PC-3 (cell line): ENCODE measurements at regions not wholly inside any gene's neighbourhood (a gene's known extent, or its start where the extent isn't known, plus 50 kb on each side); places are given as distances from the start of the nearest gene placed in this dataset.

Experiments
- ATAC-seq: fragments of 200-7000 bp; cut with Tn5 transposase; 2 replicates; pipeline ENCODE4 v1.9.1; 2020; ENCODE audit warnings: mild to moderate bottlenecking, moderate library complexity
- BruUV-seq: library from RNA; stranded (reverse); fragments of 400-500 nt; replicated peaks from 2 replicates; lab custom pipeline; 2021; lab: Mats Ljungman, UMichigan
- CTCF ChIA-PET: fragments of 300-600 bp; sonication (Branson Sonifier 250); formaldehyde crosslinking; loops from one replicate; lab custom pipeline; 2022; ENCODE audit warnings: antibody characterized with exemption; lab: Charles Lee
- POLR2A ChIA-PET: fragments of 300-600 bp; sonication (Branson Sonifier 250); formaldehyde crosslinking; loops from one replicate; lab custom pipeline; 2022; ENCODE audit warnings: antibody characterized with exemption; ENCODE audit not compliant: unreplicated experiment; lab: Charles Lee
- DNase-seq: peaks from one replicate; pipeline ENCODE4 v3.0.0-alpha.2; 2015
- H2AFZ ChIP-seq: fragments of 300-600 bp; sonication (generic); 2 replicates; pipeline ENCODE4 v1.6.0; 2016; ENCODE audit warnings: antibody characterized with exemption, low read length
- H3F3A ChIP-seq: fragments of 300-600 bp; sonication (generic); one replicate; pipeline ENCODE4 v1.6.0; 2017; ENCODE audit warnings: antibody characterized with exemption, low read length, control low read depth, mild to moderate bottlenecking; ENCODE audit not compliant: unreplicated experiment
- H3K27ac ChIP-seq: fragments of 300-600 bp; sonication (generic); 2 replicates; pipeline ENCODE4 v1.5.1; 2016; ENCODE audit warnings: mild to moderate bottlenecking, low read length
- H3K27me3 ChIP-seq: fragments of 300-600 bp; sonication (generic); 2 replicates; pipeline ENCODE4 v1.6.1; 2016; ENCODE audit warnings: low read length, mixed read lengths
- H3K36me3 ChIP-seq: fragments of 300-600 bp; sonication (generic); 2 replicates; pipeline ENCODE4 v1.6.1; 2016; ENCODE audit warnings: low read depth, mixed run types, low read length, mixed read lengths
- H3K4me1 ChIP-seq: fragments of 300-600 bp; sonication (generic); 2 replicates; pipeline ENCODE4 v1.5.1; 2016; ENCODE audit warnings: low read length; ENCODE audit not compliant: insufficient read depth
- H3K4me2 ChIP-seq: fragments of 300-600 bp; sonication (generic); 2 replicates; pipeline ENCODE4 v1.6.0; 2016; ENCODE audit warnings: low read length
- H3K4me3 ChIP-seq: fragments of 300-600 bp; sonication (generic); 2 replicates; pipeline ENCODE4 v1.5.1; 2016; ENCODE audit warnings: mild to moderate bottlenecking, low read length, mixed read lengths
- H3K79me2 ChIP-seq: fragments of 300-600 bp; sonication (generic); 2 replicates; pipeline ENCODE4 v1.6.1; 2017; ENCODE audit warnings: low read length, mixed read lengths
- H3K9ac ChIP-seq: fragments of 300-600 bp; sonication (generic); 2 replicates; pipeline ENCODE4 v1.6.0; 2016; ENCODE audit warnings: mild to moderate bottlenecking, low read length
- H3K9me2 ChIP-seq: fragments of 300-600 bp; sonication (generic); replicated peaks from 2 replicates; pipeline ENCODE4 v1.6.1; 2016; ENCODE audit warnings: mixed run types, low read length, mixed read lengths
- H3K9me3 ChIP-seq: fragments of 300-600 bp; sonication (generic); 2 replicates; pipeline ENCODE4 v1.6.1; 2016; ENCODE audit warnings: low read length, mixed read lengths
- H4K20me1 ChIP-seq: fragments of 300-600 bp; sonication (generic); 2 replicates; pipeline ENCODE4 v1.6.1; 2016; ENCODE audit warnings: low read length, mixed read lengths
- CTCF ChIP-seq: fragments of 300-600 bp; sonication (generic); conservative IDR thresholded peaks from 2 replicates; pipeline ENCODE4 v1.5.1; 2017; ENCODE audit warnings: antibody characterized with exemption, low read depth, mild to moderate bottlenecking, low read length
- EZH2 ChIP-seq: fragments of 300-600 bp; sonication (generic); IDR thresholded peaks from one replicate; pipeline ENCODE4 v1.6.1; 2017; ENCODE audit warnings: antibody characterized with exemption, mild to moderate bottlenecking, low read length; ENCODE audit not compliant: unreplicated experiment
- EZH2phosphoT487 ChIP-seq: fragments of 300-600 bp; sonication (generic); IDR thresholded peaks from 2 replicates; pipeline ENCODE4 v1.6.1; 2018; ENCODE audit warnings: mild to moderate bottlenecking, antibody characterized with exemption, low read length, borderline replicate concordance
- intact Hi-C: fragments of 100-400 bp; cut with micrococcal nuclease; formaldehyde crosslinking; loops from 2 replicates; pipeline ENCODE4 v1.9.0; 2023

- H2AFZ ChIP-seq = no peak overlapping the region
- no peaks in the 10 kb centered on the region for H3K36me3 ChIP-seq
- DNase-seq = no peak
- no peaks in the 10 kb centered on the region for H3K79me2 ChIP-seq
- H4K20me1 ChIP-seq = no peaks in the 10 kb centered on the region
- ChIA-PET POLR2A (no interaction called here), CTCF (no interaction called here)
- H3K4me1 ChIP-seq = no peaks in the 10 kb centered on the region
- no peak for ATAC-seq
- H3K9ac ChIP-seq = no peak overlapping the region
- no peak overlapping the region for H3K27ac ChIP-seq
- intact Hi-C loops = no loop called here
- H3K4me3 ChIP-seq = no peak overlapping the region
- no peaks in the 10 kb centered on the region for H3F3A ChIP-seq
- no peak overlapping the region for H3K4me2 ChIP-seq
- H3K9me3 ChIP-seq = no peaks in the 10 kb centered on the region
- H3K27me3 ChIP-seq = no peaks in the 10 kb centered on the region
- no peaks in the 10 kb centered on the region for H3K9me2 ChIP-seq
- no TSS peak for BruUV-seq
- TF ChIP-seq EZH2 = no peak
- no peak for TF ChIP-seq CTCF
- no peak for TF ChIP-seq EZH2phosphoT487
Measured at GRCh38 chr1:193584731-193585239, 398.4 kb upstream of the B3GALT2 start.

- H3K4me3 ChIP-seq = no peak overlapping the region
- ChIA-PET POLR2A (no interaction called here), CTCF (no interaction called here)
- TF ChIP-seq EZH2phosphoT487 (no peak), EZH2 (no peak), CTCF (no peak)
- no peaks in the 10 kb centered on the region for H3K9me2 ChIP-seq
- H3K79me2 ChIP-seq = no peaks in the 10 kb centered on the region
- no peak overlapping the region for H3K4me2 ChIP-seq
- no peaks in the 10 kb centered on the region for H3K4me1 ChIP-seq
- H3K27me3 ChIP-seq = no peaks in the 10 kb centered on the region
- no peaks in the 10 kb centered on the region for H4K20me1 ChIP-seq
- H2AFZ ChIP-seq = no peak overlapping the region
- no peak for ATAC-seq
- DNase-seq = no peak
- BruUV-seq = no TSS peak
- no peaks in the 10 kb centered on the region for H3K9me3 ChIP-seq
- no peak overlapping the region for H3K9ac ChIP-seq
- intact Hi-C loops = no loop called here
- no peaks in the 10 kb centered on the region for H3K36me3 ChIP-seq
- H3F3A ChIP-seq = no peaks in the 10 kb centered on the region
- no peak overlapping the region for H3K27ac ChIP-seq
Measured at GRCh38 chr1:193581341-193581740, 394.9 kb upstream of the B3GALT2 start.

- TF ChIP-seq EZH2 = no peak
- TF ChIP-seq CTCF = no peak
- no peak for TF ChIP-seq EZH2phosphoT487
- Histone ChIP-seq H3K9me3 (no peaks in the 10 kb centered on the region), H3K79me2 (no peaks in the 10 kb centered on the region), H3K4me2 (no peak overlapping the region), H2AFZ (no peak overlapping the region), H3K4me1 (no peaks in the 10 kb centered on the region), H3K27ac (no peak overlapping the region), H3K36me3 (no peaks in the 10 kb centered on the region), H3K4me3 (no peak overlapping the region), H3K27me3 (no peaks in the 10 kb centered on the region), H3K9me2 (no peaks in the 10 kb centered on the region), H4K20me1 (no peaks in the 10 kb centered on the region), H3K9ac (no peak overlapping the region), H3F3A (no peaks in the 10 kb centered on the region)
- CTCF ChIA-PET = no interaction called here
- DNase-seq = no peak
- BruUV-seq = no TSS peak
- POLR2A ChIA-PET = no interaction called here
- no peak for ATAC-seq
- intact Hi-C loops = no loop called here
Measured at GRCh38 chr1:193580419-193580818, 394.0 kb upstream of the B3GALT2 start.
